ENCODE measurements at regions not wholly inside any gene's neighbourhood (a gene's known extent, or its start where the extent isn't known, plus 50 kb on each side); places are given as distances from the start of the nearest gene placed in this dataset.

- CTCF ChIA-PET = interaction anchor here (1.6 kb wide), 1 partner anchor 9 kb away, joined by 4 read pairs; no protein-coding TSS in a partner anchor
- TF ChIP-seq EZH2 (IDR thresholded peaks at IDR 0.05; ENCODE audit: borderline replicate concordance, low read depth, low read length, severe bottlenecking) (no peak), MAX (IDR thresholded peaks at IDR 0.05; ENCODE audit: insufficient read depth, insufficient read length) (no peak), FOS (IDR thresholded peaks at IDR 0.05; ENCODE audit: borderline replicate concordance, insufficient read depth, low read length) (peak; percentile 56), GATA2 (IDR thresholded peaks at IDR 0.05; ENCODE audit: insufficient read depth, insufficient read length, low read depth, low read length) (peak; percentile 82), MYC (IDR thresholded peaks at IDR 0.05; ENCODE audit: low read depth, low read length) (no peak), CTCF (IDR thresholded peaks at IDR 0.05; ENCODE audit: extremely low read depth in 1 of 2, insufficient read depth in 1 of 2, low read depth in 1 of 2, low read length in 2 of 2) (no peak), POLR2AphosphoS5 (IDR thresholded peaks at IDR 0.05; ENCODE audit: insufficient read depth, low read depth, low read length) (no peak), POLR2A (IDR thresholded peaks at IDR 0.05; ENCODE audit: low read depth, low read length) (no peak), JUN (IDR thresholded peaks at IDR 0.05; ENCODE audit: borderline replicate concordance, insufficient read depth, insufficient read length, low read depth) (peak; percentile 66)
- no peaks in the 10 kb centered on the region for H3K36me3 ChIP-seq (ENCODE audit: control insufficient read depth in 2 of 2, extremely low read depth in 1 of 2, insufficient read depth in 2 of 2, low read length in 2 of 2)
- H3K27me3 ChIP-seq (ENCODE audit: control insufficient read depth in 2 of 2, insufficient read depth in 2 of 2, low read length in 2 of 2) = no peaks in the 10 kb centered on the region
- POLR2A ChIA-PET = no interaction called here
- intact Hi-C loops (cut with micrococcal nuclease) (loop anchor here (1.0 to 10.0 kb wide), 3 partner anchors 76 to 564 kb away; no protein-coding TSS in a partner anchor), dilution Hi-C loops (cut with MboI; ENCODE audit: extremely low pct_ligation_motif_present, low sequenced_read_pairs) (no loop called here)
- H3K4me1 ChIP-seq (ENCODE audit: control insufficient read depth, extremely low read depth, insufficient read depth, low read length) = peaks cover 13% of the 10 kb centered on the region
- H3K9ac ChIP-seq (replicated peaks; ENCODE audit: extremely low read depth, insufficient read depth, low read length) = peak overlapping the region; percentile 43
- H4K20me1 ChIP-seq (replicated peaks; ENCODE audit: control insufficient read depth, extremely low read depth, insufficient read depth, low read length) = no peaks in the 10 kb centered on the region
- H3K9me1 ChIP-seq (replicated peaks; ENCODE audit: control insufficient read depth, extremely low read depth, insufficient read depth, low read length) = no peaks in the 10 kb centered on the region
- BruUV-seq (replicated peaks) = no TSS peak
- peak overlapping the region; percentile 45 for H2AFZ ChIP-seq (ENCODE audit: low read depth, low read length)
- FAIRE-seq (peak; percentile 68), DNase-seq (ENCODE audit: low read depth, low spot score) (peak; percentile 92)
- H3K9me3 ChIP-seq (replicated peaks; ENCODE audit: control insufficient read depth, insufficient read depth, low read length) = no peaks in the 10 kb centered on the region
- no peaks in the 10 kb centered on the region for H3K79me2 ChIP-seq (ENCODE audit: control insufficient read depth, insufficient read depth, low read length)
- no peak overlapping the region for H3K4me3 ChIP-seq (replicated peaks in 1 of 3; ENCODE audit: insufficient read depth in 1 of 3, low read depth in 1 of 3, low read length in 3 of 3)
- H3K27ac ChIP-seq (ENCODE audit: insufficient read depth, low read depth, low read length) = peak overlapping the region; percentile 69
- H3K4me2 ChIP-seq (ENCODE audit: insufficient read depth, low read length) = peak overlapping the region; percentile 77
Observed at GRCh38 chr13:64158908-64159307, 2743.3 kb upstream of the PCDH20 start.

All from endothelial cell of umbilical vein (primary cell).